Neural crest cell (in vitro differentiated cells): ENCODE measurements at regions not wholly inside any gene's neighbourhood (a gene's known extent, or its start where the extent isn't known, plus 50 kb on each side); places are given as distances from the start of the nearest gene placed in this dataset.

Source experiments
- DNase-seq: peaks from one replicate; pipeline ENCODE4 v3.0.0; 2021; ENCODE audit warnings: low read depth, mixed read lengths, low spot score
- H3K27ac Mint-ChIP-seq: one replicate; pipeline ENCODE4 v1.8.0; 2021; ENCODE audit warnings: mild to moderate bottlenecking, mixed read lengths; ENCODE audit not compliant: unreplicated experiment
- H3K27me3 Mint-ChIP-seq: 2 replicates; pipeline ENCODE4 v1.8.0; 2021; ENCODE audit warnings: low read depth, mild to moderate bottlenecking, mixed read lengths
- H3K36me3 Mint-ChIP-seq: 2 replicates; pipeline ENCODE4 v1.8.0; 2021; ENCODE audit warnings: low read depth, mild to moderate bottlenecking, mixed read lengths
- H3K4me1 Mint-ChIP-seq: 2 replicates; pipeline ENCODE4 v1.8.0; 2021; ENCODE audit warnings: mixed read lengths
- H3K4me3 Mint-ChIP-seq: one replicate; pipeline ENCODE4 v1.8.0; 2021; ENCODE audit warnings: mild to moderate bottlenecking, mixed read lengths
- H3K9me3 Mint-ChIP-seq: 2 replicates; pipeline ENCODE4 v1.8.0; 2021; ENCODE audit warnings: mixed read lengths
- TF ChIP-seq, protein P1 (sequence below): fragments of 200-600 bp; sonication (generic); conservative IDR thresholded peaks from 2 replicates; pipeline ENCODE4 v1.5.0; 2021; ENCODE audit warnings: antibody characterized with exemption, mild to moderate bottlenecking

GRCh38 chr1:55560266-55560665 lies 345.1 kb upstream of the USP24 start:
- Mint-ChIP-seq H3K27me3 (no peaks in the 10 kb centered on the region), H3K27ac (no peak overlapping the region), H3K9me3 (no peaks in the 10 kb centered on the region), H3K36me3 (no peaks in the 10 kb centered on the region), H3K4me1 (no peaks in the 10 kb centered on the region), H3K4me3 (no peak overlapping the region)
- TF ChIP-seq, protein P1, sequence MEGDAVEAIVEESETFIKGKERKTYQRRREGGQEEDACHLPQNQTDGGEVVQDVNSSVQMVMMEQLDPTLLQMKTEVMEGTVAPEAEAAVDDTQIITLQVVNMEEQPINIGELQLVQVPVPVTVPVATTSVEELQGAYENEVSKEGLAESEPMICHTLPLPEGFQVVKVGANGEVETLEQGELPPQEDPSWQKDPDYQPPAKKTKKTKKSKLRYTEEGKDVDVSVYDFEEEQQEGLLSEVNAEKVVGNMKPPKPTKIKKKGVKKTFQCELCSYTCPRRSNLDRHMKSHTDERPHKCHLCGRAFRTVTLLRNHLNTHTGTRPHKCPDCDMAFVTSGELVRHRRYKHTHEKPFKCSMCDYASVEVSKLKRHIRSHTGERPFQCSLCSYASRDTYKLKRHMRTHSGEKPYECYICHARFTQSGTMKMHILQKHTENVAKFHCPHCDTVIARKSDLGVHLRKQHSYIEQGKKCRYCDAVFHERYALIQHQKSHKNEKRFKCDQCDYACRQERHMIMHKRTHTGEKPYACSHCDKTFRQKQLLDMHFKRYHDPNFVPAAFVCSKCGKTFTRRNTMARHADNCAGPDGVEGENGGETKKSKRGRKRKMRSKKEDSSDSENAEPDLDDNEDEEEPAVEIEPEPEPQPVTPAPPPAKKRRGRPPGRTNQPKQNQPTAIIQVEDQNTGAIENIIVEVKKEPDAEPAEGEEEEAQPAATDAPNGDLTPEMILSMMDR, result no peak
- DNase-seq, result no peak

DNA sequence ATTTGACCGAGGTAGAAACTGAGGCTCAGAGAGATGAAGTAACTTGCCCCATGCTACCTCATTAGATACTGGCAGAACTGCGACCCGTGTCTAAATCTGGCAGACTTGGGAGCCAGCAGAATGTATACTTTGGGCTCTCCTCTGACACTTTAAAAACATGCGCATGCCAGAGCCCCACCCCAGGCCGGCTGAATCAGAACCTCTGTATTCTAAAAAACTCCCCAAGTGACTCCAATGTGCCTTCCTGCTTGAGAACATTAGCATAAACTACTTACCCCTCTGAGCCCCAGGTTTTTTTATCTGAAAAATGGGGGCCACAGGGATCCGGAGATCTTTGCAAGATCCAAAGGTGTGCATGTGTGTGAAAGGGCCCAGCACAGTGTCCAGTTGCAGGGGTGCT lies 344.7 kb upstream of the USP24 start:
- H3K4me1 Mint-ChIP-seq, result no peaks in the 10 kb centered on the region
- TF ChIP-seq, protein P1, result no peak

GRCh38 chr1:55559161-55559611 lies 344.0 kb upstream of the USP24 start:
- Mint-ChIP-seq H3K4me3 (no peak overlapping the region), H3K27ac (no peak overlapping the region), H3K9me3 (no peaks in the 10 kb centered on the region), H3K4me1 (no peaks in the 10 kb centered on the region), H3K36me3 (no peaks in the 10 kb centered on the region), H3K27me3 (no peaks in the 10 kb centered on the region)
- TF ChIP-seq, protein P1, result no peak
- no peak for DNase-seq

More for the DNA sequence above, 344.7 kb upstream of the USP24 start:
- no peak for DNase-seq
- H3K27ac Mint-ChIP-seq, result no peak overlapping the region
- no peaks in the 10 kb centered on the region for H3K36me3 Mint-ChIP-seq
- H3K4me3 Mint-ChIP-seq, result no peak overlapping the region
- no peaks in the 10 kb centered on the region for H3K9me3 Mint-ChIP-seq
- no peaks in the 10 kb centered on the region for H3K27me3 Mint-ChIP-seq

DNA sequence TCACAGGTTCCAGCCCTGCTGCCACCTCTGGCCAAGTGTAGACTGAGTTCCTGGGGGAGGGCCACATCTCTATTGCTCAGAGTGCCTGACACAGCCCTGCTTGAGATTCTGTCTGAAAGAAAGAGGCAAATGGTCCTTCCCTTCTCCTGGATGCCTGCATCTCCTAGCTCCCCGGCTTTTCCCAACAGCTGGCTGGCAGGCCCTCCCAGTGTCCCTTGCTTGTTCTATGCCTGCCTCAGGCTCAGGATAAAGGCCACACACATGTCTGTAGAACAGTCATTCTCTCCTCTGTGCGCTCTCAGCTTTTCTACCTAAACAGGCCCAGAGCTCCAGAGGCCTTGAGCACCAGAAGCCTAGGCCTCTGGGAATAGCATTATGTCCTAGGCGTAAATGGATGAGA lies 343.4 kb upstream of the USP24 start:
- TF ChIP-seq, protein P1, result no peak
- H3K36me3 Mint-ChIP-seq, result no peaks in the 10 kb centered on the region
- H3K27me3 Mint-ChIP-seq, result no peaks in the 10 kb centered on the region
- no peaks in the 10 kb centered on the region for H3K4me1 Mint-ChIP-seq
- no peak overlapping the region for H3K4me3 Mint-ChIP-seq
- no peak for DNase-seq
- H3K27ac Mint-ChIP-seq, result no peak overlapping the region
- no peaks in the 10 kb centered on the region for H3K9me3 Mint-ChIP-seq

- no peaks in the 10 kb centered on the region for H3K9me3 Mint-ChIP-seq
- no peaks in the 10 kb centered on the region for H3K36me3 Mint-ChIP-seq
- H3K27me3 Mint-ChIP-seq, result no peaks in the 10 kb centered on the region
- no peaks in the 10 kb centered on the region for H3K4me1 Mint-ChIP-seq
- no peak for DNase-seq
- H3K4me3 Mint-ChIP-seq, result no peak overlapping the region
- TF ChIP-seq, protein P1, result no peak
- H3K27ac Mint-ChIP-seq, result no peak overlapping the region
Observed at GRCh38 chr1:55555956-55556725, 341.0 kb upstream of the USP24 start.
